ENCODE measurements at regions not wholly inside any gene's neighbourhood (a gene's known extent, or its start where the extent isn't known, plus 50 kb on each side); places are given as distances from the start of the nearest gene placed in this dataset.
A peak's percentile ranks its signal among the peaks of the same experiment; 100 is the strongest.

DNA sequence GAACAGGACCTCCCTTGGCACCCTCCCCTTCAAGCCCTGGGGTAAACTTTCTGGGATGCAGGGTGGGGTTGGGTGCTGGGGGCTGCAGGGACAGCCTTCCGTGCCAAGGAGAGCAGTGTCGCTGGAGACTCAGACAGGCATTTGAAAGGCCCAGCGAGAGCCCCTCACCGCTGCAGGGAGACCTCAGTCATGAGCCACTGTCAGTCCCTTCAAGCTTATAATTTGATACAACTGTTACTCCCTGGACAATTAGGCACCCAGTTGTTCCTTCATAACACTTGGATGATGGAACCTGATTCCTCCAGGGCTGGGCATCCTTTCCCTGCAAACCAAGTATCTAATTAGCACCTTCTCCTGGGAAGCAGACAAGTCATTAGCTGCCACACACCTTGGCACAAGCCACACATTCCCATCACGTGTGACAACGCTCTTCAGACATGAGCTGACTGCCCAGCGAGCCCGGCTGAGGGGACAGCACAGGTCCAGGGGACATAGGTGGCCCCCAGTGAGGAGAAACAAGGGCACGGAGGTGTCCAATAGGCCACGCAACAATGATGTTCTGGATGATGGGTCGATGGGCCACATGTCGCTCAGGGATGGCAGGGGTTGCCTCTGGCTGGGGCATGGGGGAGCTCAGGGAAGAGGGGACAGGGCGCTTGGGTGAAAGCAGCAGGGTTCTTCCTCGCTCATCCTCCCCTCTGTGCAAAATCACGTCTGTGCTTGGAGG, 59.6 kb downstream of the KCNF1 start:
- Mint-ChIP-seq H3K4me3 (no peak overlapping the region), H3K9me3 (peaks cover 4% of the 10 kb centered on the region), H3K27ac (no peak overlapping the region), H3K36me3 (ENCODE audit: low read depth) (no peaks in the 10 kb centered on the region), H3K4me1 (peaks cover 11% of the 10 kb centered on the region), H3K27me3 (ENCODE audit: insufficient read depth) (peaks cover 2% of the 10 kb centered on the region)
- no peak for TF ChIP-seq CTCF (conservative IDR thresholded peaks at IDR 0.05)
- WGBS, 2 experiments (ENCODE audit: insufficient coverage in 1 of 2, insufficient read length in 1 of 2), result 82 to 88% methylated on average over 8 to 15 of the region's 15 CpGs
- no peak for DNase-seq
- Histone ChIP-seq H3K9me3 (ENCODE audit: control insufficient read depth, low read length) (no peaks in the 10 kb centered on the region), H3K4me3 (ENCODE audit: low read length) (no peak overlapping the region), H3K27me3 (ENCODE audit: control insufficient read depth, insufficient read depth, low read length, poor library complexity, severe bottlenecking) (no peaks in the 10 kb centered on the region), H3K4me1 (ENCODE audit: control insufficient read depth, insufficient read depth, low read length) (no peaks in the 10 kb centered on the region), H3K36me3 (ENCODE audit: control insufficient read depth, insufficient read depth, low read length) (no peaks in the 10 kb centered on the region), H3K27ac (ENCODE audit: low read depth, low read length) (no peak overlapping the region), H3K9ac (ENCODE audit: extremely low read depth, low read length, poor library complexity, severe bottlenecking) (no peak overlapping the region)

DNA sequence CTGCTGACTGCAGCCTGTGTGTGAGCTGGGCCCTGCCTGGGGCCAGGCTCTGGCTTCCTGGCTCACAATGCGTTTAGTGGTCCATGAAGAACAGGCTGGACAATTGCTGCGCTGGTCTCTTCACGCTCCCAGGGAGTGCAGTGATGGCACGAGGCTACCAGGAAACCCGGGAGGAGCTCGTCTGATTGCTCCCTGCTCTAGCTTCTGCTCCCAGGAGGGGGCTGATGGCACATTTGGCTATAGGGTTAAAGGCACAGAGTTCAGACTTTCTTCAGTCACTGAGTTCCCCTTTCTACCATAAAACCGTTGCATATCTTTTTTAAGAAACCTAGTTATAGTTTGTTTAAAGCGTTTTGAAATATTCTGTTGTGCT, 60.1 kb downstream of the KCNF1 start:
- H3K27ac Mint-ChIP-seq, result no peak overlapping the region
- peak; percentile 23 for TF ChIP-seq CTCF (conservative IDR thresholded peaks at IDR 0.05)
- H3K27me3 ChIP-seq (ENCODE audit: control insufficient read depth, insufficient read depth, low read length, poor library complexity, severe bottlenecking), result no peaks in the 10 kb centered on the region

GRCh38 chr2:10972683-10973433, 61.1 kb downstream of the KCNF1 start:
- no peak overlapping the region for H3K27ac ChIP-seq (ENCODE audit: low read depth, low read length)
- Mint-ChIP-seq H3K27me3 (ENCODE audit: insufficient read depth) (no peaks in the 10 kb centered on the region), H3K9me3 (peaks cover 4% of the 10 kb centered on the region), H3K27ac (no peak overlapping the region), H3K4me3 (no peak overlapping the region), H3K36me3 (ENCODE audit: low read depth) (no peaks in the 10 kb centered on the region), H3K4me1 (peaks cover 18% of the 10 kb centered on the region)
- DNase-seq, result no peak
- TF ChIP-seq CTCF (conservative IDR thresholded peaks at IDR 0.05), result peak; percentile 39
- H3K4me3 ChIP-seq (ENCODE audit: low read length), result no peak overlapping the region
- H3K9me3 ChIP-seq (ENCODE audit: control insufficient read depth, low read length), result no peaks in the 10 kb centered on the region
- no peak overlapping the region for H3K9ac ChIP-seq (ENCODE audit: extremely low read depth, low read length, poor library complexity, severe bottlenecking)
- 90 to 91% methylated on average over 15 to 17 of the region's 17 CpGs for WGBS, 2 experiments (ENCODE audit: insufficient coverage in 1 of 2, insufficient read length in 1 of 2)
- H3K27me3 ChIP-seq (ENCODE audit: control insufficient read depth, insufficient read depth, low read length, poor library complexity, severe bottlenecking), result no peaks in the 10 kb centered on the region
- H3K36me3 ChIP-seq (ENCODE audit: control insufficient read depth, insufficient read depth, low read length), result no peaks in the 10 kb centered on the region
- no peaks in the 10 kb centered on the region for H3K4me1 ChIP-seq (ENCODE audit: control insufficient read depth, insufficient read depth, low read length)

More for the DNA sequence above, 60.1 kb downstream of the KCNF1 start:
- no peak for DNase-seq
- Mint-ChIP-seq H3K4me3 (no peak overlapping the region), H3K9me3 (peaks cover 4% of the 10 kb centered on the region), H3K27me3 (ENCODE audit: insufficient read depth) (no peaks in the 10 kb centered on the region), H3K4me1 (peaks cover 11% of the 10 kb centered on the region), H3K36me3 (ENCODE audit: low read depth) (no peaks in the 10 kb centered on the region)
- Histone ChIP-seq H3K27ac (ENCODE audit: low read depth, low read length) (no peak overlapping the region), H3K9me3 (ENCODE audit: control insufficient read depth, low read length) (no peaks in the 10 kb centered on the region), H3K4me1 (ENCODE audit: control insufficient read depth, insufficient read depth, low read length) (no peaks in the 10 kb centered on the region), H3K36me3 (ENCODE audit: control insufficient read depth, insufficient read depth, low read length) (no peaks in the 10 kb centered on the region), H3K4me3 (ENCODE audit: low read length) (no peak overlapping the region), H3K9ac (ENCODE audit: extremely low read depth, low read length, poor library complexity, severe bottlenecking) (no peak overlapping the region)
- 31 to 72% methylated on average over 2 to 8 of the region's 8 CpGs for WGBS, 2 experiments (ENCODE audit: insufficient coverage in 1 of 2, insufficient read length in 1 of 2)
